ENCODE measurements at regions not wholly inside any gene's neighbourhood (a gene's known extent, or its start where the extent isn't known, plus 50 kb on each side); places are given as distances from the start of the nearest gene placed in this dataset.

- no peak overlapping the region for H3K4me3 ChIP-seq (ENCODE audit: low read depth, low read length)
- TF ChIP-seq CTCF (IDR thresholded peaks at IDR 0.05; ENCODE audit: control insufficient read depth, extremely low read depth, insufficient read depth), result no peak
- no peak for DNase-seq (ENCODE audit: low read depth)
Measured at GRCh38 chr6:85983032-85983659, 340.5 kb upstream of the SYNCRIP start.

GRCh38 chr6:85977661-85978060, 335.0 kb upstream of the SYNCRIP start:
- no peak for DNase-seq (ENCODE audit: low read depth)
- no peak for TF ChIP-seq CTCF (IDR thresholded peaks at IDR 0.05; ENCODE audit: control insufficient read depth, extremely low read depth, insufficient read depth)
- H3K4me3 ChIP-seq (ENCODE audit: low read depth, low read length), result no peak overlapping the region

- no peak overlapping the region for H3K4me3 ChIP-seq (ENCODE audit: low read depth, low read length)
- TF ChIP-seq CTCF (IDR thresholded peaks at IDR 0.05; ENCODE audit: control insufficient read depth, extremely low read depth, insufficient read depth), result no peak
- DNase-seq (ENCODE audit: low read depth), result no peak
Measured at GRCh38 chr6:85975957-85976356, 333.3 kb upstream of the SYNCRIP start.

- DNase-seq (ENCODE audit: low read depth), result no peak
- TF ChIP-seq CTCF (IDR thresholded peaks at IDR 0.05; ENCODE audit: control insufficient read depth, extremely low read depth, insufficient read depth), result no peak
- no peak overlapping the region for H3K4me3 ChIP-seq (ENCODE audit: low read depth, low read length)
Measured at GRCh38 chr6:85971238-85971637, 328.6 kb upstream of the SYNCRIP start.

GRCh38 chr6:85966828-85967227, 324.1 kb upstream of the SYNCRIP start:
- no peak for DNase-seq (ENCODE audit: low read depth)
- no peak for TF ChIP-seq CTCF (IDR thresholded peaks at IDR 0.05; ENCODE audit: control insufficient read depth, extremely low read depth, insufficient read depth)
- no peak overlapping the region for H3K4me3 ChIP-seq (ENCODE audit: low read depth, low read length)

GRCh38 chr6:85961746-85962145, 319.1 kb upstream of the SYNCRIP start:
- no peak for TF ChIP-seq CTCF (IDR thresholded peaks at IDR 0.05; ENCODE audit: control insufficient read depth, extremely low read depth, insufficient read depth)
- no peak for DNase-seq (ENCODE audit: low read depth)
- H3K4me3 ChIP-seq (ENCODE audit: low read depth, low read length), result no peak overlapping the region

- no peak overlapping the region for H3K4me3 ChIP-seq (ENCODE audit: low read depth, low read length)
- no peak for TF ChIP-seq CTCF (IDR thresholded peaks at IDR 0.05; ENCODE audit: control insufficient read depth, extremely low read depth, insufficient read depth)
- DNase-seq (ENCODE audit: low read depth), result no peak
Measured at GRCh38 chr6:85961125-85961524, 318.4 kb upstream of the SYNCRIP start.
